CD4-positive, alpha-beta T cell treated with Interleukin-15 for 4 hours (primary cell): ENCODE measurements at regions not wholly inside any gene's neighbourhood (a gene's known extent, or its start where the extent isn't known, plus 50 kb on each side); places are given as distances from the start of the nearest gene placed in this dataset.
A peak's percentile ranks its signal among the peaks of the same experiment; 100 is the strongest.
"Not testable (repeated sequence)": the region's sequence is repeated elsewhere in the genome, so short reads cannot be mapped to it uniquely, and the experiment has no call there.

Experiments used
- DNase-seq: peaks from one replicate; pipeline ENCODE4 v3.0.0-alpha.2; 2020; ENCODE audit warnings: low spot score

DNA sequence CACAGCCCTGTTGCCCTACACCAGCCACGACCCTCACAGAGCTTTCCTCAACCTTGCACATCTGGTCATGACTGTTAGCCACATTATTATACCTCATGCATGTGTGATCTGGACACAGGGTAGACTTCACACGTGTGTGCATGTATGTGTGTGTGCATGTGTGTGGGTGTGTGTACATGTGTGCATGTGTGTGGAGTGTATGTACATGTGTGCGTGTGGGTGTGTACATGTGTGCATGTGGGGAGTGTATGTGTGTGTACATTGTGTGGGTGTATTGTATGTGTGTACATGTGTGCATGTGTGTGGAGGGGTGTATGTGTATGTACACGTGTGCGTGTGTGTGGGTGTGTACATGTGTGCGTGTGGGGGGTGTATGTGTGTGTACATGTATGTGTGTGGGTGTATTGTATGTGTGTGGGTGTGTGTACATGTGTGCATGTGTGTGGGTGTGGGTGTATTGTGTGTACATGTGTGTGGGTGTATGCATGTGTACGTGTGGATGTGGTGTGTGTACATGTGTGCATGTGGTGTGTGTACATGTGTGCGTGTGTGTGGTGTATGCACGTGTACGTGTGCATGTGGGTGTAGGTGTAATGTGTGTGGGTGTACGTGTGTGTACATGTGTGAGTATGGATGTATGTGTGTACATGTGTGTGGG is 130.2 kb downstream of the C16orf95 start:
- DNase-seq = no peak

DNA sequence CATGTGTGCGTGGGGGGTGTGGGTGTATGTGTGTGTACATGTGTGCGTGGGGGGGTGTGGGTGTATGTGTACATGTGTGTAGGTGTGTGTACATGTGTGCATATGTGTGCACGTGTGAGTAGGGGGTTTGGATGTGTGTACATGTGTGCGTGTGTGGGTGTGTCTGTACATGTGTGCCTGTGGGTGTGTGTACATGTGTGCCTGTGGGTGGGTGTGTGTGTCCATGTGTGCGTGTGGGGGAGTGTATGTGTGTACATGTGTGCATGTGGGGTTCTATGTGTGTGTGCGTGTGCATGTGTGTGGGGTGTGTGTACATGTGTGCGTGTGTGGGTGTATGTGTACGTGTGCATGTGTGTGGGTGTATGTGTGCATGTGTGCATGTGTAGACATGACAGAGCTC is 129.1 kb downstream of the C16orf95 start:
- DNase-seq = no peak

DNA sequence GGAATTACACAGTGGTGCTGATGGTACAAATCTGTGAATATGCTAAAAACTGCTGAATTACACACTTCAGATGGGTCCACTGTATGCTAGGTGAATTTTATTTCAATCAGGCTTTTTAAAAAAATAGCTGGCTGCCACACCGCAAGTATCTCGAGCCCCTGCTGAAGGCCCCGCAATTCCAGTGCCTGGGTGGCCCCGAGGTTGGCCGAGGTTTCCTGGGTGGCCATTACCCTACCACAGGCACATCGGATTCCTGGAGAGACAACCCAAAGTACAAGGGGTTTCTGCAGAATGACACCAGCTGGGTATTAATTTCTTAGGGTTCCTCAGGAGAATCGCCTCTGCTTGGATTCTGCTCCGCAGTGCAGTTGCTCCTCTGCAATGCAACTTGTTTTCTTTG is 127.8 kb downstream of the C16orf95 start:
- no peak for DNase-seq

DNA sequence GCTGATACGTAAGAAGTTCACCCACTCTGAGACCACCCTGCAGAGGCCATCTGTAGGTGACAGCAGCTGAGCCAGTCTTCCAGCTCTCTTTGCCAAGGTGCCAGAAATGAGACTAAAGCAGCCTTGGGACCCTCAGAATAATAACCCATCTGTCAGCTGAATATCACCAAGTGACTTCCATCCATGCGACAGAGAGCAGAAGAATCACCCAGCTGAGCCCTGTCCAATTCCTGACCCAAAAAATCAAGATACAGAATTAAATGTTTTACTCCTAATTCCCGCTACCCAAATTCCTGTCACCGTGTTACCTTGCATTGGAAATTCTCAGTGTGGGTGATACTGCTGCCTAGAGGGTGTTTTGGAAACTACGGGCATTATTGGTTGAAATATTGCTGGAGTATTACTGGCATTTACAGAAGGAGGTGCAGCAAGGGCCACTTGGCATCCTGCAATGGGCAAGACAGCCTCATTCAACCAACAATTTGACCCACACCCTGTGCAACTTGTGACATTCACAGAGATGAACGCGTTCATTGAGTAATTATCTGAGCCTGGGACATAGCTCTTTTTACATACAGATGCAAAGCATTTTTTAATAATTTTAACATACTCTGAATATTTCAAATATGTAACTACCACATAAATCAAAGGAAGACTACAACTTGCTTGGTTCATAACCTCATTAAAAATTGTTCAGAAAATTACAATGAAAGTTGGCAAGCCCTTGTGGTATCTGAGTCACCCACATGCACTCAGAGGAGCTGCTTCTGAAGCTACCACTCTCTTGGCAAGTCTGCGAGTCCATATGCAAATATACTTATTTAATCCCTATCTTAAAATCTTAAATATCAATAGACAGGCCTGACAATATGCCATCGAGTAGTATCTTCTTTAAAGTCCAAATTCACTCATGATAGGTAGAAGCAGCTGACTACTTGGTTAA is 126.6 kb downstream of the C16orf95 start:
- DNase-seq = no peak

DNA sequence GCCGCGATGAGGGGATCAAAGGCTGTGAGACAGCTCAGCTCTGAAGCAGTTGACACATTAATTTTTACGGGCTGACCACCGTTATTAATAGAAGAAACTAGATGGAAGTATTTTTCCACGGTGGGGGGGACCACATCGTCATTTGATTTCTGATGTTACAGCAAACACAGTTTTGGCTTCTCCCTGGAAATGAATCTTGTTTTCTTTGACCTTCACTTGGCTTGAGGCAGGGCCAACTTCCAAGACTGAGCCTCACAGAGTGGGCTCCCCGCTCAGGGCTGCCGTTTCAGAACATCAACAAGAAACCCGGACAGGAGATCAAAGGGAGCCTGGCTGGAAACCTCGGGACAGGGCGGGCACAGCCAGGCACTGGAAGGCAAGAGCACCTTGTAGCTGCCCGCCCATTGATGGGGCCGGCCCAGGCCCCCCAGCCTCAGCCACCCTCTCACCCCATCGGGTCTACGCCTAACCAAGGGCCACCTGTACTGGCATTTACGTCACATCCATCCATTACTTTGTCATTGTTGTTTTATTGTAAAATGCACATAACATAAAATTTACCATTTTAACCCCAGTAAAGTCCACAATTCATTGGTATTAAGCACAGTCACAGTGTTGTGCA is 124.6 kb downstream of the C16orf95 start:
- no peak for DNase-seq

DNA sequence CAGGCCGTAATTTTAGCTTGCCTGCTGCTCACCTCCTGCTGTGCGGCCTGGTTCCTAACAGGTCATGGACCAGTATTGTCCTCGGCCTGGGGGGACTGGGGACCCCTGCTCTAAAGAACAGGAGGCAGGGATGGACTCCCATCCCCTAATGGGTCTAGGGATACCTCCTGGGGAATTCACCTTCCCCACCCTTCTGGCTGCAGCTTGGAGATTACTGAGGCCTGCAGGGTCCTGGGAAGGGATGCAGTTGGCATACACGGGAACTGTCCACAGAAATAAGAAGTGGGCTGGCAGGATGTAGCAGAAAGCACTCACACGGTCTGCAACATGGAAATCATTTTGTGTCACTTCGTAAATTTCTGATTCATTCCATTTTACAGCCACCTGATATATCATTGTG is 123.0 kb downstream of the C16orf95 start:
- DNase-seq = no peak

DNA sequence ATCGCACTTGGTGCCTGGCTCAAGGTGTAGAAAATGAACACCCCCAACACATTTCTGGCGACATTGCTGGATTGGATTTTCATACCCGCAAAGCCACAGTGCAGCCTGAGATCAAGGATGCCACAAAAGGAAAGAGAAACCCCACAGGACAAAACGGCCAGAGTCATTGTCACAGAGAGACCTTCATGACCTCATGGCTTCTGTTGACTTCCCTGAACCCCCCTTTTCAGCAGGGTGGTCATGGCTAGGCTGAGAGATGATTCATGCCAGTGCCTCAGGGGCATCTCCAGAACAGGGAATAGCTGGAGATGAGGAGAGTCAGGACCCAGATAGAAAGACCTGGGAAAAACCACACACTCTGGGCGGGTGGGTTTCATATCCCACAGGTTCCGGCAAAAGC is 122.0 kb downstream of the C16orf95 start:
- no peak for DNase-seq

DNA sequence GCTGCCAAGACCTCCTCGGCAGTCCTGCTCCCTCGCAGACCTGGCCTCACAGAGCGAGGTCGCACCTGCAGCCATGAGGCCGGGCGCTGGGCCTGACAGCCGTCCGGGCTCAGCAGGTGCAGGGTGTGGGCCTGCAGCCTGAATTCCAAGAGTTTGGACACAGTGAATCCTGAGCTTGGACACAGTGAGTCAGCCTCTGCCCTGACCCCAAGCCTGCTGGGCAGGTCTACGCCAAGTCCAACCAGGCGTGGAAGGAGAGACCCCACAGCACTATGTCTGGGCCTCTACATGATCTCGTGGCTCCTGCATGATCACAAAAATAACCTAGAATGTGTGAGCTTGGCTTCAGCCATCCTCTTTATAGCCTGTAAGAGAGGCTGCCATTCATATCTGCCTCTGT is 121.0 kb downstream of the C16orf95 start:
- DNase-seq = no peak

DNA sequence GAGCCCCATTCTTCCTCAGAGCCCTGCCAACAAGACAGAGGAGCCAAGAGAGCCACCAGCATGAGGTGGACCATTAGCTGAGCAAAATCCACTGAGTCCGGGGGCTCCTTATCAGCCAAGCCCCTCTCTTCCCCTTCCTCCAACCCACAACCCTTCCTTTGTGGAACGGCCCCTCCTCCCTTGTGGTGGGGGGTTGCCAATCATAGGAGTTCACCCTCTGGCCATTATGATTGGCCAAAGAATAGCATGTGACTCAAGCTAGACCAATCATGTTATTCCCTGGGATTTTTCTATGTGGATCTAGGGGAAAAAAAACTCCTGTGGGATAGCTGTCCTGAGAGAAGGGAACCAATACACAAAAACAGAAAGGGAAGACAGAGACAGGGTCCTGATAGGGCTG is 120.5 kb downstream of the C16orf95 start:
- DNase-seq = no peak

DNA sequence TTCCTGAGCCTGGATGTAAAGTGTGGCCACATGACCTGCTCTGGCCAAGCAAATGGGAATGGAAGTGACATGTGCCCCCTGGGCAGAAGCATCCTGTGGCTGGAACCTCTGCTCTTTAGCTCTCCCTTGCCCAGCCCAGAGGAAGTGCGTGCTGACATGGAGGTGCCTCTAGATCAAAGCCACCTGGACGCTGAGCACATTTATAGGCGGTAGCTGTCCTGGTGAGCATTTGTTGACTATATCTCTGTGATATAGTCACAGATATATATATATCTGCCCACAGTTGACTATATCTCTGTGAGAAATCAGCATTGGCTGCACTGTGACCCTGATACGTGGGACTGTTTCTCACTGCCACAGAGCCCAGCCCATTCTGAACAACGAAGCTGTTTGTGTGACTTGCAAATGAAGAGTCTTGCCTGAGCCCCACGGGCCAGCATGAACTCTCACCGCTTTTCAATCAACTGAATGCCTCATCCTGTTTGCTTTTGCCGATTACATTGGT is 118.8 kb downstream of the C16orf95 start:
- no peak for DNase-seq

DNA sequence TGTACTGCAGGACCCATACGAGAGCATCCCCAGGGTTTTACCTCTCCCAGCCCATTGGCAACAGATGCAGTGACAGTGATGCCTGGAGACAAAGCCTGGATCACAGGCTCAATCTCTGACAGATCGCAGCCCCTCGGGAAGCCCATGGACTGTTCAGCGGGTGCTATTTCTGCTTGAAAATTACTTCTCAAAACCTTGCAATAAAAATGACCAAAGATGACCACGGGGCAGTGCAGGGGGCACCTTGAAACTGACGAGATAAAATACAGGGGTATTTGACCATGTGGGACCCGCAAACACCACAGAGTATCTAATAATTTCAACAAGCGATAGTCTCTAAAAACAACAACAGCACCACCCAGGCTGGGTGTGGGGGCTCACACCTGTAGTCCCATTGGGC is 118.3 kb downstream of the C16orf95 start:
- no peak for DNase-seq

DNA sequence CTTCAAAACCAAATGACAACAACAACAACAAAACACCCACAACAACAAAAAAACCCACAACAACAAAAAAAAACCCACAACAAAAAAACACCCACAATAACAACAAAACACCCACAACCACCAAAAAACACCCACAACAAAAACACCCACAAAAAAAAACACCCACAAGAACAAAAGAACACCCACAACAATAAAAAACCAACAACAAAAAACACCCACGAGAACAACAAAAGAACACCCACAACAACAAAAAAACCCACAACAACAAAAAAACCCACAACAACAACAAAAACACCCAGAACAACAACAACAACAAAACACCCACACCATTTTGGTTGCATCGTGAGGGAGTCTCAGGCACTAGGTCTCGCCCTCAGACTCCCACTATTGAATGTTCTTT is 117.8 kb downstream of the C16orf95 start:
- DNase-seq = no peak

DNA sequence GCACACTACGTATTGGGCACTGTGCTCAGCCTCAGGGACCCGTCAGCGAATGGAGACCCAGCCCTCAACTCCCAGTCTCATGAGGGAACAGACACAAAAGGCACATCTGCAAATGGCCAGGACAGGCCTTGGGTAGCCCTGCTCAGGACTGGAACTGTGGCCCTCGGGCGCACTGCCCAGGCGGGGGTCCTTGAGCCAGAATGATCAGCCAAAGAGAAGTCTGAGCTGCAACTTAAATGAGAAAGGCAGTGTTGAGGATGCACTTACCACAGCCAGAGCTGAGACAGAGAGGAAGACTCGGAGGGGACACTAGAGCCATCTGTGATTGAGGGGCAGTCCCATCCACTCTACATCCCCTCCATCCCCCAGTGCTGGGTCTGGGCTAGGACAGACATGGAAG is 117.3 kb downstream of the C16orf95 start:
- DNase-seq = no peak

DNA sequence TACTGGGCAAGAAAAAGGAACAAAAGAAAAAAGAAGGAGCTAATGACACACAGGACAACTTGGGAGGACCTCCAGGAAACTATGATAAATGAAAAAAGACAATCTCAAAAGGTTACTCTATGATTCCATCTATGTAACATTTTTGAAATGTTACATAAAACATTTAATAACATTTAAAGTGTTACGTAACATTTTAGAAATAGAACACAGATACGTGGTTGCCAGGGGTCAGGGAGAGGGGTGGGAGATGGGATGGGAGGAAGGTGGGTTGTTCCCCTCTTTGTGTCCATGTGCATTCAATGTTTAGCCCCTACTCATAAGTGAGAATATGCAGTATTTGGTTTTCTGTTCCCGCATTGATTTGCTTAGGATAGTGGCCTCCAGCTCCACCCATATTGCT is 116.6 kb downstream of the C16orf95 start:
- DNase-seq = no peak

DNA sequence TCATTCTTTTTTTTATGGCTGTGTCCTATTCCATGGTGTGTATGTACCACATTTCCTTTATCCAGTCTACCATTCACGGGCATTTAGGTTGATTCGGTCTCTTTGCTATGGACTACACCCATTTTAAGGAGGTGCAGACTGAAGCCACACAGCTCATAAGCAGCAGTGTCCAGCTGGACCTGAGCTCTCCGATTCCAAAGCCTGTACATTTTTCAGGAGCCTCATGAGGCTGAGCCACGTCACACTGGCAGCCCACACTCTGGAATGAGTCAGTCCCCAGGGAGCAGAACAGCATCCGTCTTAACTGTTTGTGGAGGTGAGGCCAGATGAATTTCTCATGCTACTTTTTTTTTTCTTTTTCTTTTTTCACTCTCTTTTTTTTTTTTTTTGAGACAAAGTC is 116.1 kb downstream of the C16orf95 start:
- DNase-seq = no peak

DNA sequence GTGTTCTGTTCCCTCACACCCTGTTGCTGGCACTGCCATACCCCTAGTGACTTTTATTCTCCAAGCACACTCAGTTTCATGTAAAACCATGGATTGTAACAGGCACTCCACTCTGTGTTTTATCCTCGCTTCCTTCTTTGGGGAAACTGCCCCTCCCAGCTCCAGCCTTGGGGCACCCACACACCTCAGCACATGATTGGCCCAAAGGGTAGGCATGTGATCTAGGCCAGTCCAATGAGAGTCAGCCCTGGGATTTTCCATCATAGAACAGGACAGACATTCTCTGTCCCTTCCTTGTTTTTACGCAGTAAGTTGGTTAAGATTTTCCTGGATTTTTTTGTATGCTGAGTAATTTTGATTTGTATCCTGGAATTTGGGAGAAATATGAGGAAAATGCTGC is 115.4 kb downstream of the C16orf95 start:
- DNase-seq = no peak

DNA sequence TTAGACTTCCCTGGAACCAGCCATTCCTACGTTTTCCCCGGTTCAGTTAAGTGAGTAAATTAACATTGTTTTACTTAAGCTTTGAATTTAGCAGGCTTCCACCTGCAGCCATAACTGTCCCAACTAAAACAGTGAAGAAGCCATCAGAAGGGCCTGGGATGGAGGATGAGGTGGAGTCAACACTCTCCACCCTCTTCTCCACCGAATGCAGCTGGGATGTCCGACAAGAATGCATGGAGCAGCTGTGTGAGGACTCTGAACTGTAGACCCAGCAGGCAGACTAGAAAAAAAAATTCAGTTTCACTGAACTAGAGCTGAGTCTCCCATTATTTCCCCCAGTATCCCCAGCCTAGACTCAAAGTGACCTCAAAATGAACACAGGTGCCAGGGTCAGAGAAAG is 114.8 kb downstream of the C16orf95 start:
- DNase-seq = no peak

DNA sequence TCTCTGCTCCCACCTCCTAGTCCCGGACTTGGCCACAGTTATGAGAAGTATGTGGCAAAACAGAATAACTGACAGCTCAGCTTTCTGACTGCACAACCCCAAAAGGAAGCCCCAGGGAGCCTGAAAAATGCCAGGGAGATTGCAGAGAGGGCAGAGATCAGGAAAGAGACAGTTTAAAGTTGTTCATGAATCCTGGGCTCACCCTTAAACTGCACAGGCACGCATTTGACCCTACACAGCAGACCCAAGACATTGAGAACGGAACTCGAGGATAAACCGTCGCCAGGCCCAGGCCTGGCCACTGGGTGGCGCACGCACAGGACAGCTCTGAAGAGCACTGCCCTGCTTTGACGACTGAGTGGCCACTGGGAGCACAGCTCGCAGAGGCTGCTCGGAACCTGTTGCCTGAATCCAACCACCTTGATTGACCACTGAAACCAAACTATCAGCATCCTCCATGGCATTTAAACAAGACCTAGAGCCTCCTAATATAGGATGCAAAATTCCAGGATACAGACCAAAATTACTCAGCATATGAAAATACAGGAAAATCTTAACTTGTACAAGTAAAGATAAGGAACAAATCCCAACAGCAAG is 114.0 kb downstream of the C16orf95 start:
- DNase-seq = peak; percentile 18

DNA sequence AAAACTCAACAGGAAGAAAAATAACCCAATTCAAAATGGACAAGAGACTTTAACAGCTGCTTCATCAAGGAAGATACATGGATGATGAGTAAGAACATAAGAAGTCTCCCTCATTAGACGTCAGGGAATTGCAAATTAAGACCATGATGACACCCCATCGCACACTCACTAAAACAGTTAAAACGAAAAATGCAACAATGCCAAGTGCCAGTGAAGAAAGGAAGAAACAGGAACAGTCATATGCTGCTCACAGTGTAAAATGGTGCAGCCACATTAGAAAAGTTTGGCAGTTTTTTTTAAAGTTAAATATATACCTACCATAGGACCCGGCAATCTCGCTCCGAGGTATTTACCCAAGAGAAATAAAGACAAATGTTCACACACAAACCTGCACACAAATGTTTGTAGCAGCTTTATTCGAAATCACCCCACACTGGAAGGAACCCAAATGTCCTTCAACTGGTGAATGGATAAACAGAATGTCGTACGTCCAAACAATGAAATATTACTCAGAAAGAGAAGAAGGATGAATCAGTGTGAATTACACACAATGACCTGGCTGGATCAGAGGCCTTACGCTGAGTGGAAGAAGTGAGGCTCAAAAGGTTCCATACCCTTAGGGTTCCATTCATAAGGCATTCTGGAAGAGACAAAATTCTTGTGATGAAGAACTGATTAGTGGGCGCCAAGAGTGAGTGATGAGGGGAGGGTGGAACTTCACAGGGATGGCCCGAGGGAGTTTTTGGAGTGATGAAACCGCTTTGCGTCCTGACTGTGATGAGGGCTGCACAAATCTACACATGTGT is 110.3 kb downstream of the C16orf95 start:
- no peak for DNase-seq

DNA sequence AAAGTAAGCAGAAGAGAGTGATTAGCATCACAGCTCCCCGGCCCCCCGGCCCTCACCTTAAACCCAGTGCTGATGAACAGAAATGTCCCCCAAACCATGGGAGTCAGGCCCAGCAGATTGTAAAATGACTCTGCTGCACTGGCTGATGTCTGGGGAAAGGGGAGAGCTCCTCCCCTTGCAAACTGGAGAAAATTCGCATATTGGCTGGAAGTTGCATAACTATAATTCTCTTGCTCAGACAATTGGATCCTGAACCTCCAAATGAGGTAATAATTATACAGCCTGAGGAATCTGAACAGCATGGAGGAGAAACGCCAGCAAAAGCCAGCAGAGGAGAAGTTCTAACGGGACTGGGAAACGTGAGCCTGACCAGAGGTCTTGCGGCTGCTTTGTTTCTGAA is 109.7 kb downstream of the C16orf95 start:
- DNase-seq = no peak

DNA sequence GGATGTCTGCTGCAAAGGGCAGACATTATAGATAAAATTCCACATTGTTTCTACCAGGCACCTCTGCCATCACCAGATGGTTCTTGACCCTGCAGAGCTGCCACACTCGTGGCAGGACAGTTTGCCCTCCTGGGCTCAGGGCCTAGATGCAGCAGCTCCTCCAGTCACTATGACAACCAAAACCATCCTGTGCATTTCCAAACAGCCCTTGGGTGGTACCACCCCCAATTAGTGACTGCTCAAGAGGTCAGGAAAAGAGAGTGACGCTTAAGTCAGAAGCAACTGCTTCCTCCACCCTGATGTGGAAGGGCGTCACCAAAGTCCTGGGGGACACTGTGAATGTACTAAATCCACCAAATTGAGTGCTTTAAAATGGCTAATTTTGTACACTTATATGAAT is 109.2 kb downstream of the C16orf95 start:
- no peak for DNase-seq

DNA sequence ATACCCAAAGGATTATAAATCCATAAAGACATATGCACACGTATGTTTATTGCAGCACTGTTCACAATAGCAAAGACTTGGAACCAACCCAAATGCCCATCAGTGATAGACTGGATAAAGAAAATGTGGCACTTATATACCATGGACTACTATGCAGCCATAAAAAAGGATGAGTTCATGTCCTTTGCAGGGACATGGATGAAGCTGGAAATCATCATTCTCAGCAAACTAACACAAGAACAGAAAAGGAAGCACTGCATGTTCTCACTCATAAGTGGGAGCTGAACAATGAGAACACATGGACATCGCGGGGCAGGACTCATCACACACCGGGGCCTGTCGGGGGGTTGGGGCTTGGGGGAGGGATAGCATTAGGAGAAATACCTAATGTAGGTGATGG is 108.2 kb downstream of the C16orf95 start:
- not testable (repeated sequence) for DNase-seq
